Mesendoderm (in vitro differentiated cells): ENCODE measurements at regions not wholly inside any gene's neighbourhood (a gene's known extent, or its start where the extent isn't known, plus 50 kb on each side); places are given as distances from the start of the nearest gene placed in this dataset.
A peak's percentile ranks its signal among the peaks of the same experiment; 100 is the strongest.

ENCODE experiments used
- DNase-seq: peaks from one replicate; pipeline ENCODE4 v3.0.0; 2013
- H2AK5ac ChIP-seq: 2 replicates; pipeline ENCODE4 v1.6.1; 2013; ENCODE audit warnings: low read length, inconsistent platforms
- H2BK120ac ChIP-seq: 2 replicates; pipeline ENCODE4 v1.6.1; 2013; ENCODE audit warnings: low read depth, mild to moderate bottlenecking, low read length, moderate library complexity, mixed read lengths
- H2BK15ac ChIP-seq: replicated peaks from 2 replicates; pipeline ENCODE4 v1.6.1; 2013; ENCODE audit warnings: low read depth, mild to moderate bottlenecking, moderate library complexity
- H2BK5ac ChIP-seq: 2 replicates; pipeline ENCODE4 v1.6.1; 2013; ENCODE audit warnings: low read length, inconsistent platforms
- H3K18ac ChIP-seq: 2 replicates; pipeline ENCODE4 v1.6.1; 2013; ENCODE audit warnings: mild to moderate bottlenecking, low read length, mixed read lengths
- H3K23ac ChIP-seq: one replicate; pipeline ENCODE4 v1.6.1; 2013; ENCODE audit warnings: low read length
- H3K27ac ChIP-seq: 2 replicates; pipeline ENCODE4 v1.5.1; 2013; ENCODE audit warnings: low read depth, mild to moderate bottlenecking, inconsistent platforms, low read length, moderate library complexity
- H3K27me3 ChIP-seq: 2 replicates; pipeline ENCODE4 v1.6.1; 2013; ENCODE audit warnings: low read length, control low read depth, mild to moderate bottlenecking, inconsistent platforms; ENCODE audit not compliant: insufficient read depth, poor library complexity
- H3K36me3 ChIP-seq: 2 replicates; pipeline ENCODE4 v1.6.1; 2013; ENCODE audit warnings: low read length, inconsistent platforms; ENCODE audit not compliant: control insufficient read depth, insufficient read depth
- H3K4ac ChIP-seq: one replicate; pipeline ENCODE4 v1.6.1; 2013; ENCODE audit warnings: low read depth, mild to moderate bottlenecking, low read length, moderate library complexity
- H3K4me1 ChIP-seq: 2 replicates; pipeline ENCODE4 v1.6.1; 2013; ENCODE audit warnings: low read depth, low read length, inconsistent platforms; ENCODE audit not compliant: control insufficient read depth
- H3K4me2 ChIP-seq: 2 replicates; pipeline ENCODE4 v1.6.1; 2013; ENCODE audit warnings: low read length
- H3K4me3 ChIP-seq: 2 replicates; pipeline ENCODE4 v1.5.1; 2013; ENCODE audit warnings: mild to moderate bottlenecking, low read length
- H3K56ac ChIP-seq: one replicate; pipeline ENCODE4 v1.6.1; 2013; ENCODE audit warnings: low read length
- H3K79me1 ChIP-seq: 2 replicates; pipeline ENCODE4 v1.6.1; 2013; ENCODE audit warnings: low read length, inconsistent platforms
- H3K79me2 ChIP-seq: 2 replicates; pipeline ENCODE4 v1.6.1; 2013; ENCODE audit warnings: mild to moderate bottlenecking, low read length; ENCODE audit not compliant: control insufficient read depth, insufficient read depth
- H3K9ac ChIP-seq: 2 replicates; pipeline ENCODE4 v1.6.1; 2013; ENCODE audit warnings: low read length, inconsistent platforms
- H4K5ac ChIP-seq: one replicate; pipeline ENCODE4 v1.6.1; 2013; ENCODE audit warnings: low read length
- H4K8ac ChIP-seq: one replicate; pipeline ENCODE4 v1.6.1; 2013; ENCODE audit warnings: low read depth, mild to moderate bottlenecking, control low read depth, low read length, moderate library complexity
- WGBS: extraction: QIAGEN DNeasy Blood & Tissue Kit; methylation state at CpG from one replicate; pipeline ENCODE4 v1.1.7; 2013; ENCODE audit warnings: low lambda C conversion rate, missing lambda C conversion rate; ENCODE audit not compliant: insufficient coverage; ENCODE audit errors: extremely low coverage; 5-methylcytosine and 5-hydroxymethylcytosine counted together

- Histone ChIP-seq H4K5ac (no peak overlapping the region), H3K4ac (no peak overlapping the region), H3K4me3 (no peak overlapping the region), H2BK120ac (no peak overlapping the region), H3K4me1 (peaks cover 8% of the 10 kb centered on the region), H2AK5ac (no peak overlapping the region), H3K36me3 (no peaks in the 10 kb centered on the region), H2BK15ac (no peak overlapping the region), H3K18ac (no peak overlapping the region), H3K27me3 (no peaks in the 10 kb centered on the region), H3K9ac (no peak overlapping the region), H3K79me1 (no peaks in the 10 kb centered on the region), H3K23ac (no peak overlapping the region), H4K8ac (no peak overlapping the region), H3K4me2 (no peak overlapping the region), H3K27ac (no peak overlapping the region), H2BK5ac (no peak overlapping the region), H3K79me2 (no peaks in the 10 kb centered on the region), H3K56ac (no peak overlapping the region)
- WGBS = no CpG with 5 or more reads among the region's 3 CpGs
- DNase-seq = no peak
Measured at GRCh38 chr6:156545931-156546330, 231.2 kb upstream of the ARID1B start.

- Histone ChIP-seq H3K79me2 (no peaks in the 10 kb centered on the region), H3K4ac (no peak overlapping the region), H4K8ac (no peak overlapping the region), H3K79me1 (no peaks in the 10 kb centered on the region), H4K5ac (no peak overlapping the region), H2BK5ac (no peak overlapping the region), H3K23ac (no peak overlapping the region), H3K9ac (no peak overlapping the region), H3K4me2 (no peak overlapping the region), H3K4me1 (peaks cover 8% of the 10 kb centered on the region), H3K18ac (no peak overlapping the region), H3K4me3 (no peak overlapping the region), H2AK5ac (no peak overlapping the region), H3K56ac (no peak overlapping the region), H2BK15ac (no peak overlapping the region), H3K36me3 (no peaks in the 10 kb centered on the region), H3K27me3 (no peaks in the 10 kb centered on the region), H2BK120ac (no peak overlapping the region), H3K27ac (no peak overlapping the region)
- DNase-seq = peak; percentile 61
- no CpG with 5 or more reads among the region's 3 CpGs for WGBS
Measured at GRCh38 chr6:156545021-156545420, 232.2 kb upstream of the ARID1B start.

GRCh38 chr6:156544046-156544445 lies 233.1 kb upstream of the ARID1B start:
- Histone ChIP-seq H3K79me1 (no peaks in the 10 kb centered on the region), H3K9ac (no peak overlapping the region), H3K4me1 (peaks cover 8% of the 10 kb centered on the region), H2BK5ac (no peak overlapping the region), H3K56ac (no peak overlapping the region), H3K79me2 (no peaks in the 10 kb centered on the region), H4K5ac (no peak overlapping the region), H3K27ac (no peak overlapping the region), H3K4me2 (no peak overlapping the region), H2BK15ac (no peak overlapping the region), H3K36me3 (no peaks in the 10 kb centered on the region), H3K23ac (no peak overlapping the region), H3K4ac (no peak overlapping the region), H3K27me3 (no peaks in the 10 kb centered on the region), H2BK120ac (no peak overlapping the region), H4K8ac (no peak overlapping the region), H3K4me3 (no peak overlapping the region), H2AK5ac (no peak overlapping the region), H3K18ac (no peak overlapping the region)
- no CpG with 5 or more reads among the region's 7 CpGs for WGBS
- no peak for DNase-seq

- H2BK15ac ChIP-seq = no peak overlapping the region
- no peaks in the 10 kb centered on the region for H3K27me3 ChIP-seq
- H3K4me3 ChIP-seq = no peak overlapping the region
- H3K56ac ChIP-seq = no peak overlapping the region
- H3K4me1 ChIP-seq = peaks cover 10% of the 10 kb centered on the region
- no peak overlapping the region for H2AK5ac ChIP-seq
- no peak overlapping the region for H3K4ac ChIP-seq
- H3K27ac ChIP-seq = no peak overlapping the region
- no peak overlapping the region for H2BK120ac ChIP-seq
- no peak overlapping the region for H3K4me2 ChIP-seq
- no peak overlapping the region for H4K8ac ChIP-seq
- H2BK5ac ChIP-seq = no peak overlapping the region
- no CpG with 5 or more reads among the region's 5 CpGs for WGBS
- DNase-seq = no peak
- H3K23ac ChIP-seq = no peak overlapping the region
- no peaks in the 10 kb centered on the region for H3K36me3 ChIP-seq
- H3K18ac ChIP-seq = no peak overlapping the region
- no peaks in the 10 kb centered on the region for H3K79me2 ChIP-seq
- no peaks in the 10 kb centered on the region for H3K79me1 ChIP-seq
- H3K9ac ChIP-seq = no peak overlapping the region
- no peak overlapping the region for H4K5ac ChIP-seq
Measured at GRCh38 chr6:156543431-156543830, 233.7 kb upstream of the ARID1B start.

GRCh38 chr6:156538875-156539660 lies 238.1 kb upstream of the ARID1B start:
- Histone ChIP-seq H3K79me1 (no peaks in the 10 kb centered on the region), H2AK5ac (no peak overlapping the region), H3K36me3 (no peaks in the 10 kb centered on the region), H3K27ac (no peak overlapping the region), H2BK5ac (no peak overlapping the region), H3K4me3 (no peak overlapping the region), H3K4ac (no peak overlapping the region), H3K56ac (no peak overlapping the region), H3K9ac (no peak overlapping the region), H2BK120ac (no peak overlapping the region), H3K23ac (no peak overlapping the region), H3K4me2 (no peak overlapping the region), H3K4me1 (peaks cover 2% of the 10 kb centered on the region), H2BK15ac (no peak overlapping the region), H3K79me2 (no peaks in the 10 kb centered on the region), H3K18ac (no peak overlapping the region), H4K8ac (no peak overlapping the region), H4K5ac (no peak overlapping the region), H3K27me3 (no peaks in the 10 kb centered on the region)
- DNase-seq = peak; percentile 89
- WGBS = no CpG with 5 or more reads among the region's 16 CpGs

- DNase-seq = peak; percentile 49
- no peak overlapping the region for H3K4ac ChIP-seq
Measured at GRCh38 chr6:156534594-156534993, 242.6 kb upstream of the ARID1B start.

More at GRCh38 chr6:156534594-156534993, 242.6 kb upstream of the ARID1B start:
- WGBS = no CpG with 5 or more reads among the region's 3 CpGs
- Histone ChIP-seq H3K27ac (no peak overlapping the region), H3K56ac (no peak overlapping the region), H3K9ac (no peak overlapping the region), H2BK5ac (no peak overlapping the region), H3K4me3 (no peak overlapping the region), H3K36me3 (no peaks in the 10 kb centered on the region), H3K27me3 (no peaks in the 10 kb centered on the region), H3K18ac (no peak overlapping the region), H4K8ac (no peak overlapping the region), H3K4me1 (peaks cover 2% of the 10 kb centered on the region), H2BK15ac (no peak overlapping the region), H3K23ac (no peak overlapping the region), H3K79me2 (no peaks in the 10 kb centered on the region), H3K4me2 (no peak overlapping the region), H3K79me1 (no peaks in the 10 kb centered on the region), H2AK5ac (no peak overlapping the region), H4K5ac (no peak overlapping the region), H2BK120ac (no peak overlapping the region)
